Gastroesophageal sphincter (tissue), 4 donors: ENCODE measurements at regions not wholly inside any gene's neighbourhood (a gene's known extent, or its start where the extent isn't known, plus 50 kb on each side); places are given as distances from the start of the nearest gene placed in this dataset.

Experiments
- ATAC-seq: fragments of 150-250 bp; one replicate; pipeline ENCODE4 v1.9.1; 2016; ENCODE audit warnings: mild to moderate bottlenecking, moderate library complexity
- H3K27ac ChIP-seq, 4 donors: fragments of 200-600 bp; sonication (generic) in 3 of 4; 1 replicate in 3 of 4; 2 replicates in 1 of 4; pipeline ENCODE4 v1.5.1; 2016 to 2019
- H3K27me3 ChIP-seq: fragments of 200-600 bp; sonication (generic); one replicate; pipeline ENCODE4 v1.5.1; 2019
- H3K36me3 ChIP-seq, 2 donors: fragments of 200-600 bp; sonication (generic); one replicate each; pipeline ENCODE4 v1.5.1; 2019; ENCODE audit warnings: control low read depth in 1 of 2
- H3K4me1 ChIP-seq, 3 donors: fragments of 200-600 bp; sonication (generic); 1 replicate in 2 of 3; 2 replicates in 1 of 3; pipeline ENCODE4 v1.5.1; 2016 to 2019; ENCODE audit warnings: control low read depth in 2 of 3
- H3K4me3 ChIP-seq, 2 donors: fragments of 200-600 bp; sonication (generic); one replicate each; pipeline ENCODE4 v1.5.1; 2019; ENCODE audit warnings: mild to moderate bottlenecking in 1 of 2, moderate library complexity in 1 of 2
- H3K9me3 ChIP-seq, 3 donors: fragments of 200-600 bp; sonication (generic); one replicate each; pipeline ENCODE4 v1.5.1; 2017 to 2019; ENCODE audit warnings: control low read depth in 2 of 3
- EP300 ChIP-seq: sonication (generic); formaldehyde crosslinking; IDR thresholded peaks from one replicate; pipeline ENCODE4 v1.6.1; 2017; ENCODE audit warnings: antibody characterized with exemption, mild to moderate bottlenecking
- POLR2A ChIP-seq, 2 donors: fragments of 450-650 bp; IDR thresholded peaks; one replicate each; pipeline ENCODE4 v1.6.1; 2017; ENCODE audit warnings: antibody characterized with exemption in 2 of 2, mild to moderate bottlenecking in 2 of 2, moderate library complexity in 1 of 2
- POLR2AphosphoS5 ChIP-seq: sonication (generic); formaldehyde crosslinking; IDR thresholded peaks from one replicate; pipeline ENCODE4 v1.6.1; 2017; ENCODE audit warnings: antibody characterized with exemption
- WGBS, 2 donors: methylation state at CpG; one replicate each; pipeline ENCODE4 v1.1.5; 2018; ENCODE audit warnings: low coverage in 1 of 2; 5-methylcytosine and 5-hydroxymethylcytosine counted together
- TF ChIP-seq, protein P1 (sequence below), 4 experiments: fragments of 200-600 bp in 2 of 4; fragments of 450-650 bp in 2 of 4; sonication (generic) in 1 of 4; IDR thresholded peaks; one replicate each; pipeline ENCODE4 v1.5.1; 2017 to 2019; ENCODE audit warnings: antibody characterized with exemption in 4 of 4, mild to moderate bottlenecking in 2 of 4, moderate library complexity in 2 of 4

DNA sequence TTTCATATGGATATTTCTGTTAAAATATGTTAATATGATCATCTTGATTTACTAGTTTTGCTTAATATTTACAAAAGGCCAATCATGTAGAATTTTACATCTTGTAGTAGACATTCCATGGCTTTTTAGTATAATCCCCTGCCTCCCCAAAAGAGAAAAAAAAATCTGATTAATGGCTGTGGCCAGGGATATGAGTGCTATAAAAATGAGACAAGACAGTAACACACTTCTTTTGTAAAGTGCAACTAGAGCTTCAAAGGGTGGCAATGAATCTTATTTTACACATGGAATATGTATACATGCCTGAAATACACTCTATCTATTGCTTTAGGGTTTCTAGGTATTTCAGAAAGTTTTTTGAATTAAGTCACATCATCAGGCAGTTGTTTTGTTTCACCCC lies 112.2 kb upstream of the NANOGP8 start:
- Histone ChIP-seq H3K4me1 (peaks cover 0 to 7% (median 0%) of the 10 kb centered on the region in 3 donors), H3K9me3 (peaks cover 0 to under 1% (median 0%) of the 10 kb centered on the region in 3 donors), H3K36me3 (no peaks in the 10 kb centered on the region), H3K27me3 (no peaks in the 10 kb centered on the region), H3K27ac (no peak overlapping the region), H3K4me3 (no peak overlapping the region)
- TF ChIP-seq EP300 (no peak), POLR2AphosphoS5 (no peak), POLR2A (IDR thresholded peaks at IDR 0.05) (no peak)
- TF ChIP-seq, protein P1, sequence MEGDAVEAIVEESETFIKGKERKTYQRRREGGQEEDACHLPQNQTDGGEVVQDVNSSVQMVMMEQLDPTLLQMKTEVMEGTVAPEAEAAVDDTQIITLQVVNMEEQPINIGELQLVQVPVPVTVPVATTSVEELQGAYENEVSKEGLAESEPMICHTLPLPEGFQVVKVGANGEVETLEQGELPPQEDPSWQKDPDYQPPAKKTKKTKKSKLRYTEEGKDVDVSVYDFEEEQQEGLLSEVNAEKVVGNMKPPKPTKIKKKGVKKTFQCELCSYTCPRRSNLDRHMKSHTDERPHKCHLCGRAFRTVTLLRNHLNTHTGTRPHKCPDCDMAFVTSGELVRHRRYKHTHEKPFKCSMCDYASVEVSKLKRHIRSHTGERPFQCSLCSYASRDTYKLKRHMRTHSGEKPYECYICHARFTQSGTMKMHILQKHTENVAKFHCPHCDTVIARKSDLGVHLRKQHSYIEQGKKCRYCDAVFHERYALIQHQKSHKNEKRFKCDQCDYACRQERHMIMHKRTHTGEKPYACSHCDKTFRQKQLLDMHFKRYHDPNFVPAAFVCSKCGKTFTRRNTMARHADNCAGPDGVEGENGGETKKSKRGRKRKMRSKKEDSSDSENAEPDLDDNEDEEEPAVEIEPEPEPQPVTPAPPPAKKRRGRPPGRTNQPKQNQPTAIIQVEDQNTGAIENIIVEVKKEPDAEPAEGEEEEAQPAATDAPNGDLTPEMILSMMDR (IDR thresholded peaks at IDR 0.05): no peak
- ATAC-seq: no peak

- TF ChIP-seq EP300: no peak
- TF ChIP-seq POLR2AphosphoS5: no peak
- no peak for TF ChIP-seq POLR2A (IDR thresholded peaks at IDR 0.05)
- TF ChIP-seq, protein P1 (IDR thresholded peaks at IDR 0.05): no peak
Measured at GRCh38 chr15:35196273-35196672, 111.2 kb upstream of the NANOGP8 start.

GRCh38 chr15:35195649-35196048 lies 110.6 kb upstream of the NANOGP8 start:
- H3K9me3 ChIP-seq: peaks cover 0 to 11% (median 0%) of the 10 kb centered on the region in 3 donors
- ATAC-seq: no peak
- no peaks in the 10 kb centered on the region for H3K27me3 ChIP-seq
- H3K4me3 ChIP-seq: no peak overlapping the region
- H3K4me1 ChIP-seq: peaks cover 0 to 7% (median 0%) of the 10 kb centered on the region in 3 donors
- 100% methylated on average over 3 of the region's 3 CpGs; no CpG with 5 or more reads in 1 of the 2 donors for WGBS, 2 donors
- H3K36me3 ChIP-seq: no peaks in the 10 kb centered on the region
- TF ChIP-seq POLR2A (IDR thresholded peaks at IDR 0.05) (no peak), POLR2AphosphoS5 (no peak), EP300 (no peak)
- TF ChIP-seq, protein P1 (IDR thresholded peaks at IDR 0.05): no peak
- H3K27ac ChIP-seq: no peak overlapping the region

More at GRCh38 chr15:35196273-35196672, 111.2 kb upstream of the NANOGP8 start:
- peaks cover 0 to 7% (median 0%) of the 10 kb centered on the region in 3 donors for H3K4me1 ChIP-seq
- H3K9me3 ChIP-seq: peaks cover 0 to 11% (median 0%) of the 10 kb centered on the region in 3 donors
- no peak for ATAC-seq
- 56 to 93% methylated on average over 5 of the region's 5 CpGs for WGBS, 2 donors
- no peaks in the 10 kb centered on the region for H3K36me3 ChIP-seq
- no peak overlapping the region for H3K4me3 ChIP-seq
- H3K27ac ChIP-seq: no peak overlapping the region
- H3K27me3 ChIP-seq: no peaks in the 10 kb centered on the region

GRCh38 chr15:35195031-35195430 lies 109.9 kb upstream of the NANOGP8 start:
- WGBS, 2 donors: 82% methylated on average over 1 of the region's 1 CpG; no CpG with 5 or more reads in 1 of the 2 donors
- H3K9me3 ChIP-seq: peaks cover 0 to 11% (median 0%) of the 10 kb centered on the region in 3 donors

GRCh38 chr15:35194296-35194695 lies 109.2 kb upstream of the NANOGP8 start:
- H3K4me1 ChIP-seq: peaks cover 0 to 7% (median 0%) of the 10 kb centered on the region in 3 donors
- peaks cover 0 to 11% (median 0%) of the 10 kb centered on the region in 3 donors for H3K9me3 ChIP-seq
- ATAC-seq: no peak
- H3K27ac ChIP-seq: no peak overlapping the region
- H3K4me3 ChIP-seq: no peak overlapping the region
- TF ChIP-seq EP300 (no peak), POLR2AphosphoS5 (no peak), POLR2A (IDR thresholded peaks at IDR 0.05) (no peak)
- TF ChIP-seq, protein P1 (IDR thresholded peaks at IDR 0.05): no peak
- H3K27me3 ChIP-seq: no peaks in the 10 kb centered on the region
- 80 to 81% methylated on average over 2 of the region's 2 CpGs for WGBS, 2 donors
- no peaks in the 10 kb centered on the region for H3K36me3 ChIP-seq

More at GRCh38 chr15:35195031-35195430, 109.9 kb upstream of the NANOGP8 start:
- no peak for TF ChIP-seq EP300
- TF ChIP-seq POLR2A (IDR thresholded peaks at IDR 0.05): no peak
- TF ChIP-seq, protein P1 (IDR thresholded peaks at IDR 0.05): no peak
- TF ChIP-seq POLR2AphosphoS5: no peak
- Histone ChIP-seq H3K36me3 (no peaks in the 10 kb centered on the region), H3K27me3 (no peaks in the 10 kb centered on the region), H3K27ac (no peak overlapping the region), H3K4me3 (no peak overlapping the region), H3K4me1 (peaks cover 0 to 7% (median 0%) of the 10 kb centered on the region in 3 donors)
- no peak for ATAC-seq
